Putamen (tissue), 1 donor: ENCODE measurements at regions not wholly inside any gene's neighbourhood (a gene's known extent, or its start where the extent isn't known, plus 50 kb on each side); places are given as distances from the start of the nearest gene placed in this dataset.
"Not testable (repeated sequence)": the region's sequence is repeated elsewhere in the genome, so short reads cannot be mapped to it uniquely, and the experiment has no call there.

Experiments
- DNase-seq: peaks from one replicate; pipeline ENCODE4 v3.0.0-alpha.2; 2016; ENCODE audit warnings: low spot score

DNA sequence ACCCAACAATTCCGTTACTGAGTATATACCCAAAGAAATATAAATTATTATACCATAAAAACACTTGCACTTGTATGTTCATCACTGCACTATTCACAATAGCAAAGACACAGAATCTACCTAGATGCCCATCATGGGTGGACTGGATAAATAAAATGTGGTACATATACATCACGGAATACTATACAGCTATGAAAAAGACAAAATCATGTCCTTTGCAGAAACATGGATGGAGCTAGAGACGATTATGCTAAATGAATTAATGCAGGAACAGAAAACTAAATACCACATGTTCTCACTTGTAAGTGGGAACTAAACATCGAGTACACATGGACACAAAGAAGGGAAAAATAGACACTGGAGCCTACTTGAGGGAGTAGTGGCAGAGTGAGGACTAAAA is 185.3 kb downstream of the PYDC2 start:
- DNase-seq, result no peak

DNA sequence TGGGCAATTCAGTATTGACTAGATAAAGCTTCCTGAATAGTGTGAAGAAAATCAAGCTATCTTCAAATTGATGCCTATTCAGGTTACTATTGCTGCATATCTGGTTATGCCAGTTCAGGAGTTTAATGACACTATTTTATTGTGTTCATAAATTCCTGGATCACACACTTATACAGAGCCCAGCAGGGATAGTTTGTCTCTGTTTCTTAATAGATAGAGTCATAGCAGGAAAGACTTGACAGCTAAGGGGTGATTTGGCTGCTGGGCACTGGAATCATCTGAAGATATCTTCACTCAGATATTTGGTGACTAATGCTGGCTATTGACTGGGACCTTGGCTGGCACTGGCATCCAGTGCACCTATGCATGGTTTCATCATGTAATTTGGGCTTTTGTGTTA is 187.8 kb downstream of the PYDC2 start:
- DNase-seq, result no peak

DNA sequence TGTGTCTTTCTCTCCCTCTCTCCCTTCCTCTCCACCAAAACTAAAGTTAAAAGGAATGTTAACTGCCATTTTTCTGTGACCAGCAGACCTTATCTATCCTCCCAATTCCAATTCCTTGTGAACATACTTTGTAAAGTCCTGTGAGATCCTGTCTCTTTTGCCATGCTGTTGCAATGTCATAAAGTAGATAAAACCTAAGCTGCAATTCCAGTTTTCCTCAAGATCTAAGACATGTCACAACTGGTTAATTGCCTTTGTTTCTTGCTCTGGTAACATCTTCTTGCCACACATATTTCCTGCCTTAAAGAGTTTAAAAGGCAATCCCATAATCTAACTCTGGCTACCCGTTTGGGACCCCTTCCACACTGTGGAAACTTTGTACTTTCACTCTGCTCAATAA is 188.7 kb downstream of the PYDC2 start:
- DNase-seq, result no peak

DNA sequence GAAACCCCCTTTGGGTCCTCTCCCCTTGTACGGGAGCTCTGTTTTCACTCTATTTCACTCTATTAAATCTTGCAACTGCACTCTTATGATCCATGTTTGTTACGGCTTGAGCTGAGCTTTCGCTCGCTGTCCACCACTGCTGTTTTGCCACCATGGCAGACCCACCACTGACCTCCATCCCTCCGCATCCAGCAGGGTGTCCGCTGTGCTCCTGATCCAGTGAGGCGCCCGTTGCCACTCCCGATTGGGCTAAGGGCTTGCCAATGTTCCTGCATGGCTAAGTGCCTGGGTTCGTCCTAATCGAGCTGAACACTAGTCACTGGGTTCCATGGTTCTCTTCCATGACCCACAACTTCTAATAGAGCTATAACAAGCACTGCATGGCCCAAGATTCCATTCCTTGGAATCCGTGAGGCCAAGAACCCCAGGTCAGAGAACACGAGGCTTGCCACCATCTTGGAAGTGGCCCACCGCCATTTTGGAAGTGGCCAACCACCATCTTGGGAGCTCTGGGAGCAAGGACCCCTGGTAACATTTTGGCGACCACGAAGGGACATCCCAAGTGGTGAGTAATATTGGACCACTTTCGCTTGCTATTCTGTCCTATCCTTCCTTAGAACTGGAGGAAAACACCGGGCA is 197.9 kb downstream of the PYDC2 start:
- DNase-seq, result not testable (repeated sequence)

DNA sequence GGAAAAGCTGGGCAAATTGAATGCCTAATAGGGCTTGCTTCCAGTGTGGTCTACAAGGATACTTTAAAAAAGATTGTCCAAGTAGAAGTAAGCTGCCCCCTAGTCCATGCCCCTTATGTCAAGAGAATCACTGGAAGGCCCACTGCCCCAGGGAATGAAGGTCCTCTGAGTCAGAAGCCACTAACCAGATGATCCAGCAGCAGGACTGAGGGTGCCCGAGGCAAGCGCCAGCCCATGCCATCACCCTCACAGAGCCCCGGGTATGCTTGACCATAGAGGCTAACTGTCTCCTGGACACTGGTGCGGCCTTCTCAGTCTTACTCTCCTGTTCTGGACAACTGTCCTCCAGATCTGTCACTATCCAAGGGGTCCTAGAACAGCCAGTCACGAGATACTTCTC is 201.2 kb downstream of the PYDC2 start:
- not testable (repeated sequence) for DNase-seq

DNA sequence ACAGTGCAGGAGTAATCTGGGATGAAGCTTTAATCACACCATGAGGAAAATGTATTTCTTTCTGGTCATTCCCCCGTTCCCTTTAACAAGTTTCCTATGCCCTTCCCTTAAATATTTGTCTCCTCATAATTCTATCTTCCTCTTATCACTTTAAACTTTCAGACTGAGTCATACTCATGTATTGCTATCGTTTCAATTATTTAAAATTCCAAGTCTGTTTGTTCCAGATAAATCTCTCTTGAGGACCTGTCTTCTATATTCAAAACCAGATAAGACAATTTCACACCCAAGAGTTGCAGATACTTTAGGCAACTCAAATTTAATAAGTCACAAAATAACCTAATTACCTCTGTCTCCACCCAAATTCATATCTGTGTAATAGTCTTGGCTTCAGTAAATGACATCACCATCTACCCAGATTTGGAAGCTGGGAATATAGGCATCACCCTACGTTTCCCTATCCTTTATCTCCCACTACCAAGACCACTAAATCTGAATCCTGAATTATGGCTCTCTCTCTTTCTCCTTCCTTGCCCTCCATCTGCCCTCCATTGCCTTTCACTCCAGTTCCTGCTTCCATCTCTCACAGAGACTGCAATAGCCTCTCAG is 220.1 kb downstream of the PYDC2 start:
- no peak for DNase-seq

DNA sequence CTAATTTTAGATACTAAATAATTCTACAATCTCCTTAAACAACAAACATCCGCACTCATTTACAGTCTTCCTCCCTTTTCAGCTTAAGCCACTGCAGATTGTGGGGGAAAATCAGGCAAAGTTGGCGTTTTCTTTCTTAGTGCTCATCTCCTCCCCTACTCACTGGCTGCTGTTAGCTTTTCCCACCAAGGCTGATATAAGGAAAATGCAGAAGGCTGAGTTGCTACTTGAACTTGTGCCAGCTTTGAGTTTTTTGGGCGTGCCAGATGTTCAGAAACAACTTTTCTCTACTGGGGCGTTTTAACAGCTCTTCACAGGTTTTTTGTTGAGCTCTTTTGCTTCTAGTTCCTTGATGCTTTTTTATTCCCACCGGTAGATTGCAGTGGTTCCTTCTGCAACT is 222.0 kb downstream of the PYDC2 start:
- DNase-seq, result no peak

DNA sequence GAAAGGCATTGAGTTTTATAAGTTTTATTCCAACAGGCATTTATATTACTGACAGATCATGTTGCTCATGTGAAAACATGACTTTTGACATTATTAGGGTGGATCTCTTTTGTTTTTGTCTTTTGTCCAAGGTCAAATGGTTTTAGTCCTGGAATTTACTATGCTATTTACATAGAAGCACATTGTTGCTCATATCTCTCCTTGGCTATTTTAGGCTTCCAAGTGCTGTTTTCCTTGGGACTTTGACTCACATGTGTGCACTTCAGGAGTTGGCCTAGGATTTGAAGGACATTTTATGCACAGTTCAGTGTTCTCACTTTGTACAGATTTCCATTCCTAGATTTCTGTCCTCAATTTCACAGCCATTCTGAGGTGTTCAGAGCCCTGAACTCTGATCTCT is 225.7 kb downstream of the PYDC2 start:
- DNase-seq, result no peak

DNA sequence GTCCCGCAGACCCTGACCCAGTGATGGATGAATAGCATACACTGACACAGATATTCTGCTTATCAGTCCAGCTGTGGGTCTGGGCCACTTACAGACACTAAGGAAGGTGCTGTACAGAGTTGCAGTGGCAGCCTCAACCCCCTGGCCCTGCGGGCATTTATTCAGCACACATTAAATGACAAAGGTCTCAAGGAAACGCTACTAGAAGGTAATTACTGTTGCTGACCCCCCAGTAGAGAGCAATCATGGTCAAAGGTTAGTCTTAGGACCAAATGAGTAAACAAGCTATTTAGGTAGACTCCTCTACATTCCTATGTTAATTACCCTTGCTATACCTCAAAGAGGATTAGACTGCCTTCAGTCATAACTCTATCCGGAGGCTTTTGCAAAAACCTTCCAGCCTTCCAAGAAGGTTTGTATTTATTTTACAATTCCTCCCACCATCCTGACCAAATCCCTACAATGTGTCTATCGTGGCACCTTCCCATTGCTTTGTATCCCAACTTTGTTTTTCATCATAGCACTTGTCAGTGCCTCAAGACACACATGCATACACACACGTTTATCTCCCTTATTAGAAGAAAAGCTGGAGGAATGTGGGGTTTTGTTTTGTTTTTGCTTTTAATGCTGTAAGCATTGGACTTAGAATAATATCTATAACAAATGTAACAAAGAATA is 227.9 kb downstream of the PYDC2 start:
- no peak for DNase-seq

DNA sequence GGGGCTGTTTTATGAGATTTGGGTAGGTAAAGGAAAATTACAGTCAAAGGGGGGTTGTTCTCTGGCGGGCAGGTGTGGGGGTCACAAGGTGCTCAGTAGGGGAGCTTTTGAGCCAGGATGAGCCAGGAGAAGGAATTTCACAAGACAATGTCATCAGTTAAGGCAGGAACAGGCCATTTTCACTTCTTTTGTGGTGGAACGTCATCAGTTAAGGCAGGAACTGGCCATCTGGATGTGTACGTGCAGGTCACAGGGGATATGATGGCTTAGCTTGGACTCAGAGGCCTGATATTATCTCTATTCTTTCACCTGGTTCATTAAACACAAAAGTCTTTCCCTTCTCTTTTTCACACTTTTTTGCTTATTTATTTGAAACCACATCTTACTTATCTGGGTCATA is 230.2 kb downstream of the PYDC2 start:
- DNase-seq, result not testable (repeated sequence)

DNA sequence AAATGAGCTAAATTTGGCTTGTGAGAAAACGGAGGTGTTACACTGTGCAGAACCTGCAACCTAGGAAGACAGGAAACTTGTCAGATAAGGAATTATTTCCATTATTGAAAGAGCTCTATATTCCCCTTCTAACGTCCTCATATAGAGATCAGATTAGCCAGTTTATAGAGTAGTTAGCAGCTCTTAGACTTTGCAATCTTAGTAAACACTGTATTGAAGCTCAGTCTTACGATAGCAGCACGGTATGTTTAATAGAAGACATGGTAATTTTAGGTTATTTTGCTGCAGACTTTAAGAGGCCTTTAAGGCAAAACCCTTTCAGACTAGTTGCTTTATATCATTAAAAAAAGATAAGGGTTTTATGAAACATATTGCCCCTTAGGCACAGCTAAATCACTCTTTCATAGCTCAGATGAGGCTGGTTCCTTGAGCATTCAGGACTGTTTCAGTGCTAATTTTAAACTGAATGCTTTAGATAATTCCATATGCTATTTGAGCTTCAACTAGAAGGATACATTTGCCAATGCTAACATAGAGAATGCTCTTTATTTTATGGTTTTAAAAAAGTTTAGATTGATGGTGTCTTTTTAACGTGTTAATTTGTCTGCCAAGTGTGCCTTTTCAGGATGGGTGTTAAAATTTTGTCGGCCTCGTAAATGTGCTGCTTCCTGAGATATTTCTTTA is 234.3 kb downstream of the PYDC2 start:
- peak; percentile 21 for DNase-seq

DNA sequence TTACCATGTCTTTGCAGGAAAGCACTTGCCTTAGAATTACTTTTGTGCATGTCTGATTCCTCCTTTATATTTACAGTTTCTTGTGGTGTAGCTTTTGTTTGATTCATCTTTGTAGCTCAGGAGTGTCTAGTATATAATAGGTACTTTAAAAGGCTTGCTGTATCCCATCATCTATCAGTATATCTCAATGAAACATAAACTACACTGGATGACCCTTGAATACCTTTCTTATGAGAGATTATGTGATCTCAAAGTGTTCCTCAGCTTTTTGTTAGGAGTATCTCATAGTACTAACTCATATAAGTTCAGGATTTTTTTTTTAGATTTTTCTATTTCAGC is 234.8 kb downstream of the PYDC2 start:
- DNase-seq, result no peak

DNA sequence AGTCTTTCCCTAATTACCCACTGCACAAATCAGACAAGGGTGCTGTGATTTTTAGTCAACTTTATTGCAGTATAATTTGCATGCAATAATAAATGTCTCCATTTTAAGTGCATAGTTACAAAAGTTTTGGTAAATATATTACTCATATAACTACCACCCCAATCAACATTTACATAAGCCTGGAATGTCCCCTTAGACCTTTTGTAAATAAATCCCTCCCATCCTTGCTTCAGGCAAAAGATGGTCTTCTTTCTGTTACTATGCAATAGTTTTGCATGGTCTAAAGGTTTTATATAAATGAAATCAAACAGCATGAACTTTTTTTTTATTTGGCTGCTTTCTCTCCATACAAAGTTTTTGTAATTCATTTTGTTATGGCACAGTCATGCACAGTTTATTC is 235.4 kb downstream of the PYDC2 start:
- DNase-seq, result no peak

DNA sequence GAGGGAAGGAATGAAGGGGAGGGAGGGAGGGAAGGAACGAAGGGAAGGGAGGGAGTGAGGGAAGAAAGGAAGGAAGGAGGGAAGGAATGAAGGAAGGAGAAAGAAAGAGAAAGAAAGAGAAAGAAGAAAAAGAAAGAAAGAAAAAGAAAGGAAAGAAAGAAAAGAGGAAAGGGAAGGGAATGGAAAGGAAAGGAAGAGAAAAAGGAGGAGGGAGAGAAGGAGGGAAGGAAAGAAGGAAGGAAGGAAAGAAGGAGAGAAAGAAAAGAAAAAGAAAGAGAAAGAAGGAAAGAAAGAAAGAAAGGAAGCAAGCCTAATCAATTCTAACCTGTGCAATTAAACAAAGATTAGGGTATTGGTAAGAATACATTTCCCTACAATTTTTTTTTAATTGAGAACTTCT is 238.6 kb downstream of the PYDC2 start:
- DNase-seq, result no peak

DNA sequence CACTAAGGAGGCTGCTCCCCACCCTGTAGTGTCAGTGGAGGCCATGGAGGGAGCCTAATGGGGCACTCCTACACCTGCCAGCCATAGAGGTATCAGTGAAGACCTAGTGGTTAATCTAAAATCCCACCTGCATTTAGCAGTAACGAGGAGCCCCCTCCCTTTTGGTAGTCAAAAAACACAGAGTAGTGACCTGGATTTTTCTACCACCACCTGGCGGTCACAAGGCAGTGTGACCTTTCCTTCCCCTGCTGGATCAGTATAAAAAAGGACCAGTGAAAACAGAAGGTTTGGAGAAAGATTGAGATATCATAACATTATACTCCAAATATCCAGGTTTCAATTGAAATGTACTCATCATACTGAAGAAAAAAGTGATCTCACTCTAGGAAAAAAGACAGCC is 241.2 kb downstream of the PYDC2 start:
- no peak for DNase-seq

DNA sequence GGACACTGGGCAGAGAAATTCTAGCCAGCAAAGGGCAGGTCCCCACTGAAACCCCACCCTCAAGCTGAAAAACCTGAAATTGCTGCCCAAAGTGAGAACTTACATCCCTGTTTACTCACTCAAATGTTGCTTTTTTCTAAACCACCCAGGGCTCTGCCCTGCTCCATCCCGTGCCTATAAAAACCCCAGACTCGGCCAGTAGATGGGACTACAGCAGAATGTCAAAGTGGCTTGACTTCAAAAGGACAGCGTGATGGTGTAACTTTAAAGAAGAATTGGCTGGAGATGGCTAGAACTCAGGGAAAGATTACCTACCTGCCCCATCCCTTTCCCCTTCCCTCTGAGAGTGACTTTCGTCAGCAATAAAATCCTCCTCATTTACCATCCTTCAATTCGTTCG is 246.9 kb downstream of the PYDC2 start:
- no peak for DNase-seq

DNA sequence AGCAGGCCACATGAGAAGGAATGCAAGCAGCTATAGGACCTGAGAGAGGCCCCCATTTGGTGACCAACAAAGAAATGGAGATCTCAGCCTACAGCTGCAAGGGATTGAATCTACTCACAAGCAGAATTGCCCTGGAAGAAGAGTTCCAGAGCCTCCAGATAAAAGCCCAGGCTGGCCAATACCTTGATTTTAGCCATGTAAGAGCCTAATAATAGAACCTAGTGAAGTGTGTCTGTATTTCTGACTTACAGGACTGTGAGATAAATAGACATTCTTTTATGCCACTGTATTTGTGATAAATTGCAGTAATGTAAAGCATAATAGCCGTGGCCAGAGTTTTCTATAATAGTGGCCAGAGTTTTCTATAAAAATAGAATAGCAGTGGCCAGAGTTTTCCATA is 254.6 kb downstream of the PYDC2 start:
- no peak for DNase-seq

DNA sequence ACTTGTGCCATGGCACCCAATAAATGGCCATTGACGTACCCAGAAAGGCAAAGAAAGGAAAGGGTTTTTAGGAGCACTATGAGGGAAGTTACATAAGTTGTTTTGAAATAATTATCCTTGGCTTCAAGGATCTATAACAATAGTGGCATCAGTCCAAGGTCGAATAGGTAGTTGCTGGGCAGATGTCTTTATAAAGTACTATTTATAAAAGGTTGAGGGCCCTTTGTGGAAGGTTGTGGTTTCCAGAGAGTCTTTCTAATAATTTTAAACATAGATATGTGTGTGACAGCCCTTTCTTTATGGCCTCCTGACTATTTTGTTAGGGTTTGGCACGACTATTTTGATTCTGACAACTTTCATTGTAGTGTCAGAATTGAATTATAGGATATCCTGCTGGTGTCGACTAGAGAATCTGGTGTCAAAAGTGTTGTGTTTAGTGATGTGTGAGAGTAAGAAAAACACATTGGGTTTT is 260.5 kb downstream of the PYDC2 start:
- DNase-seq, result no peak

DNA sequence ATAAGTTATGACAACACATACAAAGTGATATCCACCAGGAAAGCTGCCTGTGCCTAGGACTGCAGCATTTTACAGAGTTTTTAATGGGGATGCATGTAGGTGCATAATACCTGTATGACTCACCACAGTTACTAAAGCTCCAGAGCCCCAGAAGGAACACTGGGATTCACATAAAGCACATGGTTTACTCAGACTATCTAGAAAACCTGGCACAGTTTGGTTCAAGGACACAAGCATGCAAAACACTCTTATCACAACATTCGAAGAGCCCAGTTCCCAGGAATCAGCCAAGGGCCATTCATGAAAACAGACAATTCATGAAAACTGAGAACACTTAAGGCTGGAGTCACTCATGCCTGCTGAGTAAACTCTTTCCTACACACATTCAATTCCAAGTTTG is 261.0 kb downstream of the PYDC2 start:
- DNase-seq, result no peak

DNA sequence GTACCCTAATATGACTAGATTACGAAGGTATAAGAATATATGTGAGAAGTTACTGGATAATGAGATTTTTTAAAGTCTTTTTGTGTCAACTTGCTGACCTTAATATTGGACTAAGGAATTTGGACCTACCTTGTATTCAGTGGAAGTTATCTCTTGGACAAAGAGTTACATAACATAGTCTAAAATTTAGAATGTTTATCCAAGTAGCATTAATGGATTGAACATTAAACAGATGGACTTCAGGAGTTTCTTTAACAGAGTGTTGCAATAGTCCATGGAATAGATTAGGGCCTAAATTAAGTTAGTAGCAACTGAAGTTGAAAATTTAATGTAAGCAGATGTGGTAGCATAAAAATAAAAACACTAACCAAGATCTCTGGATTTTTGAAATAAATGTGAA is 266.4 kb downstream of the PYDC2 start:
- no peak for DNase-seq

DNA sequence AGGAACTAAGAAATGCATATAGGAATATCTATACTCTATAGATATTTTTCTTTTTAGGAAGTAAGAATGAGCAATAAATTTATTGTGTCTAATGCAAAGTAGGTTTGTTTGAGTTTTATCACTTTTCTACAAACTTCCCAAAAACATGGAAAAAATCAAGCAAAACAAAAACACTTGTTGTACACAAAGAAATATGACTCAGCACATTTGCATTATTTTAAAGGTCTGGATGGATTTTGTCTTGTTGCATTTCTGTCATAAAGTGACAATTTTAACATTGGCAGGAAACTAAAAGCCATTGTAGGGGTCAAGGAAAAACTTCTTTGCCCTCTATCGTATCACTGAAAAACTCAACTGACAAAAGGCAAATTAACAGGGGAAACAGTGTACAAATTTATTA is 267.2 kb downstream of the PYDC2 start:
- DNase-seq, result no peak

DNA sequence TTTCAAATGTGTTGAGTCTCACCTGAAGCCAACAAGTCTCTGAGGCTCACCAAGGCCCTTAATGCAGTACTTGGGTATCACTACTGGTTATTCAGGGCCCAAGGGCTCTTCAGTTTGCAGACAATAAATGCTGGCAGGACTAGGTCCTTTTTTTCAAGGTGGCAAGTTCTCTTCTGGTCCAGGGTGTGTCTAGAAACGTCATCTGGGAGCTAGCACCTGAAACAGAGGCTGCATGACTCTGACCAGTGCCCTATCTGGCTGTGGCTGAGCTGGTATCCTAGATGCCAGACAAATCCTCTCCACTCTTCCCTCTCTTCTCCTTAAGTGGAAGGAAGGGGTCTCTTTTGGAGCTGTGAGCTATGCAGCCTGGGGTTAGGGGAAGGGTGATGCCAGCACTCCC is 276.8 kb downstream of the PYDC2 start:
- DNase-seq, result no peak

DNA sequence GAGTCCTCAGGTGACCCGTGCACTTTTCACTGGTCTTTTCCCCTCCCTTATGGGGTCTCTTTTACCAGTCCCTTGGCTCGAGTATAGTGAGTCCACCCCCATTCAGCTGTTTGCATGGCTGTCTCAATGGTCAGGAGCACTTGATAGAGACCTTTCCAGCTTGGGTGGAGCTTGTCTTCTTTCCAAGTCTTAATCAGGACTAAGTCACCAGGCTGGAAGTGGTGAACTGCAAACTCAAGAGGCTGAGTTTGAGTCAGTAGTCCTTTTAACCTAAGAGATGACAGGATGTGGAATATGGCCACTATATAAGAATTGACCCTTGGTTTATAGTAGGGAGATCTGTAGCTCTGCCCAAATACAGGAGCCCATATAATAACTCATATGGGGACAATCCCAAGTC is 279.7 kb downstream of the PYDC2 start:
- DNase-seq, result no peak
